GM21576 (cell line): ENCODE measurements at regions not wholly inside any gene's neighbourhood (a gene's known extent, or its start where the extent isn't known, plus 50 kb on each side); places are given as distances from the start of the nearest gene placed in this dataset.

Experiments
- ATAC-seq: cut with Tn5 transposase; IDR thresholded peaks from one replicate; pipeline ENCODE4 v1.9.1; 2021; ENCODE audit warnings: mild to moderate bottlenecking, moderate library complexity; ENCODE audit not compliant: unreplicated experiment

GRCh38 chr1:239593527-239593926, 207.2 kb downstream of the CHRM3 start:
- no peak for ATAC-seq

DNA sequence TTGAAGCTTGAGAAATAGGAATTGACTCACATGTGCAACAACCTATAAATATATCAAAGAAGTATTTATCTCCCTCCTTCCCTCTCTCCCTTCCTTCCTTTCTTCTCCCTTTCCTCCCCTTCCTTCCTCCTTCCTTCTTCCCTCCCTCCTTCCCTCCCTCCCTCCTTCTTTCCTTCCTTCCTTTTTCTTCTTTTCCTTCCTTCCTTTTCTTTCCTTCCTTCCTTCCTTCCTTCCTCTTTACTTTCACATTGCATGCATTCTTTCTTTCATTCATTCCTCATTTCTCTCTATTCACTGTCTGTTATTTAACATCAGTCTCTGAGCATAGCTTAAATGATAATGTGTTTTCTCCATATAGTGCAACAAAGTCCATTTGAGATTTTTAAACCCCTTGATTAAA, 214.2 kb downstream of the CHRM3 start:
- ATAC-seq, result no peak

GRCh38 chr1:239601108-239601507, 214.7 kb downstream of the CHRM3 start:
- ATAC-seq, result no peak

DNA sequence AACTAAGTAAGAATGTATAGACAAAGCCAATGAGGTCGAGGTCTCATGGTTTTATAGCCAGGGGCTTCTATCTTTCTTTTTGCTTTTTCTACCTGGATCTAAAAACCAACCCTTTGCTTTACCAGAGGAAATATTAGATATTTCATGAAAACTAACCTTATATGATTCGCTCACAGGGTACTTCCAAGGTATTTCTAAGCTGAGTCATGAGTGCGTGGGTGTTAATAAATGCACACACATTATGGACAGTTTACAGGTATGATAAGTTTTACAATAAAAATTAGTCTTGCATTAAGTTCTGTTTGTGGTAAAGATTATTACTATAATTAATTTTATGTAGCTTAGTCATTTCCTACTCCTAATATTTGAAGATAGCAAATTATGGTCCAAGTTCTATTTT, 217.2 kb downstream of the CHRM3 start:
- ATAC-seq, result no peak

DNA sequence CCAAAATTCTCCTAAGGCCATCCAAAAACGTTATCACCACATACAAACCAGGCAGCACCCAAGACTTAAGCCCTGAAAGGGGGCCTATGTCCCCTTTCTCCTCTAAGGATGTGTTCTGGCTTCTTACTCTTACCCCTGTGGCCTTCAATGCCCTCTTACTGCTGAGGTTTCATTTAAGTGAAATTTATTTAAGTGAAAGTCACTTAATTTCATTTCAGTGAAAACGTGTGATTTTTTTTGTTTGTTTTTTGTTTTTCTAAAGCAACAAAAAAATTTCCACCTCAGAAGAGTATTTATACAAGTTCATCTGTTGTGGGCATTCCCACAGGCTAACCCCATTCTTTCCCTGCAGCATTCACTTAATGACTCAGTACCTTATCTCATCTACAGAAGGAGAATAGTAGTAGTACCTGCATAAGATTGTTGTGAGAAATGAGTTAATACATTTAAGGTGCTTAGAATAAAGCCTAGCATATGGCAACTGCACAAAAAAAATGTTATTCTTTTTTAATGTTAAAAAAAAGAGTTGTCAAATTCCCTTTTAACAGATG, 220.6 kb downstream of the CHRM3 start:
- ATAC-seq, result no peak

DNA sequence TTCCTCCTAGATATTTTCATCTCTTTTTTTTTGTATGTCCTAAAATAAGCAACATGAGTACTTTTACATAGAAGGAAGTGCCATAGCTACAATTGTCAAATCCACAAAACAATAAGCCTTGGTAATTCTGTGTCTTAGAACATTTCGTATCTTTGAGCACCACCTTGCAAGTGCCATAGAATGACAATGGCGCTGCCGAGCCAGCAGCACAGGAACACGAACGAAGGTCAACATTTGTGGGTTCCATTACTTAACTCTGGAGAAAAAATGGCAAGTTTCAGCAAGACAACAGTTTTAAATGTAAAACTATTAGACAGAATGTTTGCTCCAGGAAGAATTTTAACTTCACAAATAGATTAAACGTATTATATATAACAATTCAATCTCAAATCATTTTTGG, 222.1 kb downstream of the CHRM3 start:
- ATAC-seq, result no peak

GRCh38 chr1:239612379-239612778, 226.0 kb downstream of the CHRM3 start:
- no peak for ATAC-seq

- no peak for ATAC-seq
These were observed 230.3 kb downstream of the CHRM3 start for GRCh38 chr1:239616673-239617072.

DNA sequence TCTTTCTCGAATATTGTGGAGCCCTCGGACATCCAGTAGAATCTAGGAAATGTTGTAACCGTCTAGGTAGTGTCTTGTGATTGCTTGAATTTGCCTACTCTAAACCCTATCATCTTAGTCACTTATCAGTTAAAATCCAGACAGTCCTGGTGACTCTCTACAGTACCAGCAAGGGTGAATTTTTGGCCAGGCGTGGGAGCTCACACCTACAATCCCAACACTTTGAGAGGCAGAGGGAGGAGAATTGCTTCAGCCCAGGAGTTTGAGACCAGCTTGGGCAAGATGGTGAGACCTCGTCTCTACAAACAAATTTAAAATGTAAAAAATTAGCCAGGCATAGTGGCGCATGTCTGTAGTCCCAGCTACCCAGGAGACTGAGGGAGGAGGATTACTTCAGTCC, 230.9 kb downstream of the CHRM3 start:
- ATAC-seq, result no peak

DNA sequence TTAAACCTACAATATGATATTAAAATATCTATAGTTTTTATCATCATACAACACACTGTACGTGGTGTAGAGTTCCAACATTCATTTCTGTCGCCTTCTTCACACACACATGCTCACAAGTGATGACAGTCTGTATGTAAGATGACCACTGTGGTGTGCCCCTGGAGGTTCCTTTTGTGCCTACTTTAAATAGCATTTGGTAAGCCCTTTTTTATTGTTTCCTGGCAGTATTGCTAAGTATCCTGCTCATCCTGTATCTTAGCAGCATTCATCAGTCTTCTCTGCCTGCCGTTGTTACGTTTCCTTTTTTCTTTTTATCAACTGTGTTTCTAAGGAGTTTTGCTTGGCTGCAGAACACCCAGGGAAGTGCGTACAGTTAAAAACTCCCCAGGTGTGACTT, 231.4 kb downstream of the CHRM3 start:
- ATAC-seq, result no peak

DNA sequence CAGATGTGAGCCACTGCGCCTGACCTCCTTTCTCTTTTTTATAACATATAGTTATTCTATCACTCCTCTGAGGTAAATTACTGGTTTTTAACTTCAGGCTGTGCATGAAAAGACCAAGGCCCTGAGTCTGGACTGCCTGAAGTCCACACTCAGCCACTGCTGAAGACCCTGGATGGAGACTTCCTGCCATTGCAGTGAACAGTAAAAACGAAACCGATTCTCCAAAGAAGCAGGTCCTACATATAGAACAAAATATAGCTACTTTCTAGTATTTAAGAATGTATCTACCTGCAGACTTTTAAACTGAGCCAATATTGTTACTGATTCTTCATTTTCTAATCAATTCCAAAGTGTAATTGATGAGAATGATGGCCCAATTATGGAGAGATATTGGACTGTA, 232.8 kb downstream of the CHRM3 start:
- no peak for ATAC-seq

GRCh38 chr1:239630767-239631166, 244.4 kb downstream of the CHRM3 start:
- no peak for ATAC-seq

DNA sequence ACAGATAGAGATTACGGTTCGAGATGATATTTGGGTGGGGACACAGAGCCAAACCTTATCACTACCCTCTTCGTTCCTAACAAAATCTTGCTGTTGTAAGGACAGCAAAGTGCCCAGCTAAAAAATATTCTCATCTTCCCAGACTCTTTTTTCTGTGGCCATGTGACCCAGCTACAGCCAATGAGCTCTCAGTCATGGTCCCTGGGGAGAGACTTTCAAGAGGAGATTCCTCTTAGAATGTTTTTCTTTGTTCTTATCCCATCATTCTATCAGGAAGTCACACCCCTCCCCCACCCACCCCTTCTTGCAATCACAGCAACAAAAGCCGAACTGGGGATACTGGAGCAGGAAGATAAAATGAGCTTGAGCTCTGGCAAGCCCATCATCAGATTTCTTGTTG, 247.1 kb downstream of the CHRM3 start:
- ATAC-seq, result no peak

DNA sequence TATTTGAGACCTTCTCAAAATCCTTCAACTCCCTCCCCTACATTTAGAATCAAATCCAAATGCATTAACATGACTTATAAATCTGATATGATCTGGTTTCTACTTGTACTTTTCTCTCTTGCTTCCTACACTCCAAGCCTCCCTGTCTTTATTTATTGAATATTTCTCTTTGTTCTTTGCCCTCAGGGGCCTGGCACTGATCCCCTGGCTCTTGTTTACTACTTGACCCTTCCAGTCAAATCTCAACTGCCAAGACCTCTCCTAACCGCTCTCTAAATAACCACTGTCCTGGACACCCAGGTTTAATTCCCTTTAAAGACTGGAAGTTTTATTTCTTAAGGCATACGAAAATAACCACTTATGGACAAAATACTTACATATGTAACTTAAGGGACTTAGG, 248.9 kb downstream of the CHRM3 start:
- no peak for ATAC-seq

GRCh38 chr1:239636347-239636746, 250.0 kb downstream of the CHRM3 start:
- ATAC-seq, result no peak

GRCh38 chr1:239644604-239645003, 258.2 kb downstream of the CHRM3 start:
- no peak for ATAC-seq

- no peak for ATAC-seq
These were observed 260.7 kb downstream of the CHRM3 start for GRCh38 chr1:239647045-239647444.

- ATAC-seq, result no peak
These were observed 261.7 kb downstream of the CHRM3 start for GRCh38 chr1:239647964-239648632.

DNA sequence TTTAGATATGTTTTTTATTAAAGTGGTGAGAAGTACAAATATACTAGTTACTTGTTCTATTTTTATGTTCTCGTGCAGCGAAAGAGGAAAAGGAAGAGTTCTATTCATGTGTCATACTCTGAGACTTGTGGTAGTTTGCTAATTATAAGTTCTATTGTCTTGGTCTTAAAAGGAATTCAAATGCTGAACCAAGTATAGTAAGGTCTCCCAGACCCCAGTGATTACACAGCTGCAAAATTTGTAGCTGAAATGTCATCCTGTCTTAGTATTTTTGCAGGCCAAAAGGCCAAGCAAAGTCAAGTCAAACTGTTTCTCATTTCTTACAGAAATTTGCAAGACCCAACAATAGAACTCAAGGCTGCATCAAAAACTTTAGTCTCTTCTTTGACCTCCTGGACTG, 268.7 kb downstream of the CHRM3 start:
- ATAC-seq, result no peak

- no peak for ATAC-seq
These were observed 270.9 kb downstream of the CHRM3 start for GRCh38 chr1:239657291-239657690.

GRCh38 chr1:239662950-239663349, 276.6 kb downstream of the CHRM3 start:
- no peak for ATAC-seq

- ATAC-seq, result no peak
These were observed 285.9 kb downstream of the CHRM3 start for GRCh38 chr1:239672256-239672655.

DNA sequence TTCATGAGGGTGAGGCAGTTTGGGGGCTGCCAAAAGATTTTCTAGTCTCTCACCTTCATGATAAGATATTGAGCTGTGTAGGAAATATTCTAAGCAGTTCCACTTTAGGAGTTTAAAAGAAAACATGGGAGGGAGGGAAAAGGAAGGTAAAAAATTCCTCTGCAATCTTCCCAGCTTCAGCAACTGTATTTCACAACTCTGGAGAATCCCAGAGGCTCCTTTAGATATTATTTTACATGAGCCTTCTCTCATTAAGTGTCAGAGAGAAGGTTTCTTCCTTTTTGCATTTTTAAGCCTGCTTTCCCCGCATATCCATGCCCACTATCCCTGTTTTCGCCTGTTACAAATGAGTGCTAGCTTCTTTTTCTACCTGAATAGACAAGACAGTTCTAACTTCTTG, 289.4 kb downstream of the CHRM3 start:
- ATAC-seq, result no peak
